Astrocyte (in vitro differentiated cells and primary cell): ENCODE measurements at regions not wholly inside any gene's neighbourhood (a gene's known extent, or its start where the extent isn't known, plus 50 kb on each side); places are given as distances from the start of the nearest gene placed in this dataset.

Experiments
- EZH2 ChIP-seq: IDR thresholded peaks from 2 replicates; pipeline ENCODE4 v1.6.1; 2012; ENCODE audit warnings: mild to moderate bottlenecking, low read length, inconsistent platforms; ENCODE audit not compliant: insufficient read depth
- TF ChIP-seq, protein P1 (sequence below): IDR thresholded peaks from 2 replicates; pipeline ENCODE4 v1.5.1; 2011; ENCODE audit warnings: low read depth, mild to moderate bottlenecking, inconsistent platforms, low read length, moderate library complexity; ENCODE audit not compliant: insufficient read depth

DNA sequence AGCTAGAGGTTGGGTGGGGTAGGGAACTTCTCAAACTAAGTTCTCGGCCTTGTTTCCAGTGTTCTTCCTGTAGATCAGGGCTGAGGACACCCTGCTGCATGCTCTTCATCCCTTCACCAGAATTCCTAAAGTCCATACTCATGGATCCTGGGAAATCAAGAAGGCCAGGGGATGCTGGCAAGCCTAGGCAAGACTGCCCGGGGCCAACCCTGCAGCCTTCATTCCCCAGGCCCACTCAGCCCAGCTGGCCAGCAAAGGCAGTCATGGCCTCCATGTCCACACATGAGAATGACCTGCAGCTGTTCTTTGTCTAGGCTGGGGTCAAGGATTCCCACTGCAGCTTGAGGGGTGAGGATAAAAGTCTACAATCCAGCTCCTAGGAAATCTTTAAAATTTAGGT lies 109.3 kb upstream of the ETV6 start:
- TF ChIP-seq, protein P1, sequence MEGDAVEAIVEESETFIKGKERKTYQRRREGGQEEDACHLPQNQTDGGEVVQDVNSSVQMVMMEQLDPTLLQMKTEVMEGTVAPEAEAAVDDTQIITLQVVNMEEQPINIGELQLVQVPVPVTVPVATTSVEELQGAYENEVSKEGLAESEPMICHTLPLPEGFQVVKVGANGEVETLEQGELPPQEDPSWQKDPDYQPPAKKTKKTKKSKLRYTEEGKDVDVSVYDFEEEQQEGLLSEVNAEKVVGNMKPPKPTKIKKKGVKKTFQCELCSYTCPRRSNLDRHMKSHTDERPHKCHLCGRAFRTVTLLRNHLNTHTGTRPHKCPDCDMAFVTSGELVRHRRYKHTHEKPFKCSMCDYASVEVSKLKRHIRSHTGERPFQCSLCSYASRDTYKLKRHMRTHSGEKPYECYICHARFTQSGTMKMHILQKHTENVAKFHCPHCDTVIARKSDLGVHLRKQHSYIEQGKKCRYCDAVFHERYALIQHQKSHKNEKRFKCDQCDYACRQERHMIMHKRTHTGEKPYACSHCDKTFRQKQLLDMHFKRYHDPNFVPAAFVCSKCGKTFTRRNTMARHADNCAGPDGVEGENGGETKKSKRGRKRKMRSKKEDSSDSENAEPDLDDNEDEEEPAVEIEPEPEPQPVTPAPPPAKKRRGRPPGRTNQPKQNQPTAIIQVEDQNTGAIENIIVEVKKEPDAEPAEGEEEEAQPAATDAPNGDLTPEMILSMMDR: no peak
- no peak for TF ChIP-seq EZH2
